ENCODE measurements at regions not wholly inside any gene's neighbourhood (a gene's known extent, or its start where the extent isn't known, plus 50 kb on each side); places are given as distances from the start of the nearest gene placed in this dataset.
"Not testable (repeated sequence)": the region's sequence is repeated elsewhere in the genome, so short reads cannot be mapped to it uniquely, and the experiment has no call there.

- H3K4me1 ChIP-seq (ENCODE audit: control insufficient read depth, insufficient read depth, low read length), result peaks cover 25% of the 10 kb centered on the region
- H3K27me3 ChIP-seq (ENCODE audit: control insufficient read depth, insufficient read depth, low read length); H3K27ac ChIP-seq (ENCODE audit: low read depth, low read length); H3K4me3 ChIP-seq (ENCODE audit: low read depth, low read length); H3K9me3 ChIP-seq (ENCODE audit: control insufficient read depth, insufficient read depth, low read depth, low read length); H3K9ac ChIP-seq (ENCODE audit: low read length); H3K36me3 ChIP-seq (ENCODE audit: control insufficient read depth, insufficient read depth, low read length): not testable (repeated sequence)
These were observed 51.0 kb upstream of the CDYL start for GRCh38 chr6:4725136-4725760.

GRCh38 chr6:4724727-4725126 lies 51.5 kb upstream of the CDYL start:
- peaks cover 31% of the 10 kb centered on the region for H3K4me1 ChIP-seq (ENCODE audit: control insufficient read depth, insufficient read depth, low read length)
- not testable (repeated sequence) for H3K36me3 ChIP-seq (ENCODE audit: control insufficient read depth, insufficient read depth, low read length); H3K27ac ChIP-seq (ENCODE audit: low read depth, low read length); H3K27me3 ChIP-seq (ENCODE audit: control insufficient read depth, insufficient read depth, low read length); H3K9ac ChIP-seq (ENCODE audit: low read length); H3K4me3 ChIP-seq (ENCODE audit: low read depth, low read length); H3K9me3 ChIP-seq (ENCODE audit: control insufficient read depth, insufficient read depth, low read depth, low read length)

- Histone ChIP-seq H3K27me3 (ENCODE audit: control insufficient read depth, insufficient read depth, low read length) (no peaks in the 10 kb centered on the region), H3K27ac (ENCODE audit: low read depth, low read length) (no peak overlapping the region), H3K9ac (ENCODE audit: low read length) (no peak overlapping the region), H3K9me3 (ENCODE audit: control insufficient read depth, insufficient read depth, low read depth, low read length) (no peaks in the 10 kb centered on the region), H3K4me1 (ENCODE audit: control insufficient read depth, insufficient read depth, low read length) (peaks cover 39% of the 10 kb centered on the region), H3K36me3 (ENCODE audit: control insufficient read depth, insufficient read depth, low read length) (no peaks in the 10 kb centered on the region), H3K4me3 (ENCODE audit: low read depth, low read length) (peak overlapping the region; percentile 2; the same call in 1 of the 2 replicates)
These were observed 52.8 kb upstream of the CDYL start for GRCh38 chr6:4723383-4723782.

- not testable (repeated sequence) for H3K9ac ChIP-seq (ENCODE audit: low read length); H3K36me3 ChIP-seq (ENCODE audit: control insufficient read depth, insufficient read depth, low read length); H3K27ac ChIP-seq (ENCODE audit: low read depth, low read length); H3K9me3 ChIP-seq (ENCODE audit: control insufficient read depth, insufficient read depth, low read depth, low read length); H3K4me3 ChIP-seq (ENCODE audit: low read depth, low read length); H3K27me3 ChIP-seq (ENCODE audit: control insufficient read depth, insufficient read depth, low read length)
- H3K4me1 ChIP-seq (ENCODE audit: control insufficient read depth, insufficient read depth, low read length), result peaks cover 31% of the 10 kb centered on the region
These were observed 54.8 kb upstream of the CDYL start for GRCh38 chr6:4721368-4721767.

- peak overlapping the region; percentile 14; the same call in 1 of the 2 replicates for H3K4me3 ChIP-seq (ENCODE audit: low read depth, low read length)
- no peaks in the 10 kb centered on the region for H3K27me3 ChIP-seq (ENCODE audit: control insufficient read depth, insufficient read depth, low read length)
- peaks cover 36% of the 10 kb centered on the region for H3K4me1 ChIP-seq (ENCODE audit: control insufficient read depth, insufficient read depth, low read length)
- peak overlapping the region; percentile 65; the same call in 1 of the 2 replicates for H3K27ac ChIP-seq (ENCODE audit: low read depth, low read length)
- H3K9ac ChIP-seq (ENCODE audit: low read length), result peak overlapping the region; percentile 7
- H3K9me3 ChIP-seq (ENCODE audit: control insufficient read depth, insufficient read depth, low read depth, low read length), result no peaks in the 10 kb centered on the region
- no peaks in the 10 kb centered on the region for H3K36me3 ChIP-seq (ENCODE audit: control insufficient read depth, insufficient read depth, low read length)
These were observed 56.7 kb upstream of the CDYL start for GRCh38 chr6:4719491-4719890.

GRCh38 chr6:4717856-4718255 lies 58.3 kb upstream of the CDYL start:
- Histone ChIP-seq H3K27me3 (ENCODE audit: control insufficient read depth, insufficient read depth, low read length) (no peaks in the 10 kb centered on the region), H3K4me1 (ENCODE audit: control insufficient read depth, insufficient read depth, low read length) (peaks cover 26% of the 10 kb centered on the region), H3K9me3 (ENCODE audit: control insufficient read depth, insufficient read depth, low read depth, low read length) (no peaks in the 10 kb centered on the region), H3K27ac (ENCODE audit: low read depth, low read length) (no peak overlapping the region), H3K9ac (ENCODE audit: low read length) (no peak overlapping the region), H3K4me3 (ENCODE audit: low read depth, low read length) (no peak overlapping the region), H3K36me3 (ENCODE audit: control insufficient read depth, insufficient read depth, low read length) (no peaks in the 10 kb centered on the region)

GRCh38 chr6:4717124-4717523 lies 59.1 kb upstream of the CDYL start:
- H3K4me1 ChIP-seq (ENCODE audit: control insufficient read depth, insufficient read depth, low read length), result peaks cover 26% of the 10 kb centered on the region
- H3K9me3 ChIP-seq (ENCODE audit: control insufficient read depth, insufficient read depth, low read depth, low read length), result no peaks in the 10 kb centered on the region
- H3K4me3 ChIP-seq (ENCODE audit: low read depth, low read length), result no peak overlapping the region
- no peaks in the 10 kb centered on the region for H3K27me3 ChIP-seq (ENCODE audit: control insufficient read depth, insufficient read depth, low read length)
- no peaks in the 10 kb centered on the region for H3K36me3 ChIP-seq (ENCODE audit: control insufficient read depth, insufficient read depth, low read length)
- no peak overlapping the region for H3K9ac ChIP-seq (ENCODE audit: low read length)
- no peak overlapping the region for H3K27ac ChIP-seq (ENCODE audit: low read depth, low read length)

- Histone ChIP-seq H3K36me3 (ENCODE audit: control insufficient read depth, insufficient read depth, low read length) (no peaks in the 10 kb centered on the region), H3K9me3 (ENCODE audit: control insufficient read depth, insufficient read depth, low read depth, low read length) (no peaks in the 10 kb centered on the region), H3K27me3 (ENCODE audit: control insufficient read depth, insufficient read depth, low read length) (no peaks in the 10 kb centered on the region), H3K4me3 (ENCODE audit: low read depth, low read length) (no peak overlapping the region), H3K4me1 (ENCODE audit: control insufficient read depth, insufficient read depth, low read length) (peaks cover 20% of the 10 kb centered on the region), H3K27ac (ENCODE audit: low read depth, low read length) (no peak overlapping the region), H3K9ac (ENCODE audit: low read length) (no peak overlapping the region)
These were observed 61.2 kb upstream of the CDYL start for GRCh38 chr6:4714961-4715501.

GRCh38 chr6:4712291-4712690 lies 63.9 kb upstream of the CDYL start:
- no peaks in the 10 kb centered on the region for H3K36me3 ChIP-seq (ENCODE audit: control insufficient read depth, insufficient read depth, low read length)
- H3K4me3 ChIP-seq (ENCODE audit: low read depth, low read length), result no peak overlapping the region
- no peaks in the 10 kb centered on the region for H3K27me3 ChIP-seq (ENCODE audit: control insufficient read depth, insufficient read depth, low read length)
- no peak overlapping the region for H3K9ac ChIP-seq (ENCODE audit: low read length)
- H3K4me1 ChIP-seq (ENCODE audit: control insufficient read depth, insufficient read depth, low read length), result peaks cover 7% of the 10 kb centered on the region; the same call in 1 of the 2 replicates
- no peaks in the 10 kb centered on the region for H3K9me3 ChIP-seq (ENCODE audit: control insufficient read depth, insufficient read depth, low read depth, low read length)
- no peak overlapping the region for H3K27ac ChIP-seq (ENCODE audit: low read depth, low read length)

GRCh38 chr6:4707011-4707410 lies 69.2 kb upstream of the CDYL start:
- no peaks in the 10 kb centered on the region for H3K27me3 ChIP-seq (ENCODE audit: control insufficient read depth, insufficient read depth, low read length)
- no peaks in the 10 kb centered on the region for H3K36me3 ChIP-seq (ENCODE audit: control insufficient read depth, insufficient read depth, low read length)
- H3K9me3 ChIP-seq (ENCODE audit: control insufficient read depth, insufficient read depth, low read depth, low read length), result peaks cover 2% of the 10 kb centered on the region; the same call in 1 of the 2 replicates
- H3K27ac ChIP-seq (ENCODE audit: low read depth, low read length), result no peak overlapping the region
- H3K4me1 ChIP-seq (ENCODE audit: control insufficient read depth, insufficient read depth, low read length), result no peaks in the 10 kb centered on the region
- H3K4me3 ChIP-seq (ENCODE audit: low read depth, low read length), result no peak overlapping the region
- no peak overlapping the region for H3K9ac ChIP-seq (ENCODE audit: low read length)

GRCh38 chr6:4705809-4706208 lies 70.4 kb upstream of the CDYL start:
- Histone ChIP-seq H3K9me3 (ENCODE audit: control insufficient read depth, insufficient read depth, low read depth, low read length) (peaks cover 2% of the 10 kb centered on the region; the same call in 1 of the 2 replicates), H3K4me1 (ENCODE audit: control insufficient read depth, insufficient read depth, low read length) (no peaks in the 10 kb centered on the region), H3K4me3 (ENCODE audit: low read depth, low read length) (no peak overlapping the region), H3K27ac (ENCODE audit: low read depth, low read length) (no peak overlapping the region), H3K27me3 (ENCODE audit: control insufficient read depth, insufficient read depth, low read length) (no peaks in the 10 kb centered on the region), H3K9ac (ENCODE audit: low read length) (no peak overlapping the region), H3K36me3 (ENCODE audit: control insufficient read depth, insufficient read depth, low read length) (no peaks in the 10 kb centered on the region)

Data from HUES6 (cell line).